NCI-H82 (cell line): ENCODE measurements at regions not wholly inside any gene's neighbourhood (a gene's known extent, or its start where the extent isn't known, plus 50 kb on each side); places are given as distances from the start of the nearest gene placed in this dataset.

Experiments
- DNase-seq: peaks from one replicate; lab custom pipeline; 2025; lab: John Stamatoyannopoulos, UW

GRCh38 chr14:104387022-104388010 lies 192.2 kb upstream of the C14orf180 start:
- no peak for DNase-seq

DNA sequence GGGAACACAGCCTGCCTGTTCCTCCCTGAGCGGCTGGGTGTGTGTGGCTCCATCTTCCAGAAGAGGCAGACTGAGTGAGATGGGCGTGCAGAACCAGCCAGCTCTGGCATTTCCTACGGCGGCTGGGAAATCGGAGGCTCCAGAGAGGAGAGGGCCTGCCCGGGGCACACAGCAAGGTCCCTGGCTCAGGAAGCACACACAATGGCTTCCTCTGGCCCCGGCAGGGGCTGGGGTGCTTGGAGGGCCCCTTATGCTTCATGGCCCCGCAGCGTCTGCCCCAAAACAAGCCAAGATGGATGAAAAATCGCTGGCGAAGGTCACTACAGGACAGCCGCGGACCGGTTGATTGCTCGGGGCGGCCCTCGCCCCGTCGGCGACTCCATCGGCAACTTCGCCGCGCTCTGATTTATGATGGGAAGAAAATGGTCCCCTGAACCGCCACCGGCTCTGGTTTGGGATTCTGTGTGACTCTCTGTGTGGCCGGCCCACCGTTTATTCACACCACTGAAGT lies 191.5 kb upstream of the C14orf180 start:
- no peak for DNase-seq

DNA sequence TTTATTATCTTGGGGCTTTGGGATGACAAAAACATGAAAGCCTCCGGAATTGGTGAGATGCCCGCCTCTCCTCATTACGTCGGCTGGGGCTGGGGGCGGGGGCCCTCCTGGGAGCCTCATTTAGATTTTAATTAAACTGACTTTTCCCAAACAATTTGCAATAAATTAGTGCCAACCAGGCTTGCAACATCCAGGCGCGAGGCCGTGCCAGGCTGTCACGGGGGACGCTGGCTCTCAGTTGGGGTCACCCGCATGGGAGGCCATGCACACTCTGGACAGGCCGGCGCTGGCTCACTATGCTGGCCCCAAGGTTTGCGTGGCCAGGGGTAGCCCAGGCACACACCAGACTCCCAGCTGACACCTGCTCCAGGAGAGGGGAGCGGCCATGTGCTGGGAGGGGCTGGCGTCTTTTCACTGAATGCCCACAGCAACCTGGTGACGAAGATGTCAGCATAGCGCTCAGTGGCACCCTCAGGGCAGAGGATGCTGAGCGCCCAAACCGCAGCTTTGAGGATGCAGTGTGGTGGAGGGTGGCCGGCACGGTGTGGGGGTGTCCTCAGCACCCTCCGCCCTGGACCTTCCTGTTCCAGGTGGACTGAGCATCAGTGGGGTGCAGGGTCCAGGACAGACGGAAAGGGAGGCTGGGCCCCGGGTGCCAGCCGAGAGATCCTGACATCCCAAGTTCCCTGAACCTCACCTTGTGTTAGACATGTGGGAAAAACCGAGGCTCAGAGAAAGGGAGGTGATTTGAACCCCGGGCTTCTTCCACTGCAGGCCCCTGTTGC lies 190.8 kb upstream of the C14orf180 start:
- DNase-seq: no peak

DNA sequence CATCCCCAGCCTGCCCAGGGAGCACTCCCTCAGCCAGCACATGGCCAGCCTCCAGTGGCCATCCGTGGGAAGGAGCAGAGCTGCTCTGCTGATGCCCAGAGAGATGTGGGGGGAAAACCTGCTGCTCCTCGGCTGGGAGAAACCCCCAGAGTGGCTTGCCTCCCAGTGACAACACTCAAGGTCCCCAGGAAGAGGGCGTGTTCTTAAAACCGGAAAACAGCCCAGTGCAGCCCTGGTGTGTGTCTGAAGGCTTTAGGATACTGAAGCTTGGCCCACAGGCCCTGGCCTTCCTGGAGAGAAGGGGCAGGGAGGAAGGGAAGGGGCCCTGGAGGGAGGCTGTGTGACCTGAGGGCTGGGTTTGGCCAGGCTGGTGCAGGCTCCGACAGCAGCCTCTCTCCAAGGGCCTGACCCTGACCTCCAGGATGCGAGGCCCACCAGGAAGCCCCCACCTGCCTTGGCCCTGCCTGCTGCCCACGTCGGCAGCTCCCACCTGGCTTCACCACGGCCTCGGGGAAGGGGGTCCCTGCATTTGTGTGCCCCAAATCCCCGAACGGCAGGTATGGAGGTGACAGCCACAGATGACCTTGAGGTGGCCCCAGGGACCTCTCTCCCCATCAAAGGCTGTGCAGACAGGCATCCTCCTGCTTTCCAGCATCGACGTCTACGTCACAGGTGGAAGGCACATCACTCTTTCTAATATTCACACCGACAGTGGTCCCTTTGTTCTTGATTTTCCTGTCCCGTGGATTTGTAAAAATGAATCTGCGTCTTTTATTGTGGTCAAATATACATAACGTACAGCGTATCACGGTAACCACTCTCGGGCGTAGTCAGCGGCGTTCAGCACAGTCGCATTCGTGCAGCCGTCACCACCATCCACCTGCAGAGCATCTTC lies 190.0 kb upstream of the C14orf180 start:
- no peak for DNase-seq

DNA sequence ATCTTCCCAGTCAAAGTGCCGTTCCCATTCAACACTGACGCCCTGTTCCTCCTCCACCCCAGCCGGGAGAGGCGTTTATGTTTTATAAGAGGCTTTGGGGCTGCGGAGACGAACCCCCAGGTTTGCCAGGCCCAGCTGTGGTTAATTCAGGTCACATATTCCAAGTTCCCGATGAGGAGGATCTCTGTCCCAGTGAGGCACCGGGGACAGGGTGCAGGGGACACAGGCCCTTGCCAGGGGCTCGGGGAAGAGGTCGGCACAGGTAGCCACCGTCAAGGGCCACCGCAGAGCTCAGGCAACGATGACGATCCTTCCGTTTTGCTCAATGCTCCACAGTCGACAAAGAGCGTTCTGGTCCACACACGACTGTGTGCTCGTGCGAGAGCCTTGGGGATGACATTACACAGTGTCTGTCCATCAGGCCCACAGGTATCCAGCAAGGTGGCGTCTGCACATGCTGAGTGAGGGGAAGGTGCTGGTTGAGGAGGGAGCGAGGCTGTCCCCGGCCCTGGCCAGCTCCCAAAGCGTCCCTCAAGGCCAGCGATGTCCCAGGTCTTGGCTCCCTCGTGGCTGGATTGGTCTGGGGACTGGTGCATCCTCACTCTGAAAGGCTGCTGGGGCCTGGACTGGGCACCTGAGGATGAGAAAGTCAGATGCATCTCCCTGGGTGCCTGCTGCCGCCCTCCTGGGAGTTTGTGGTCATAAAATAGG lies 189.2 kb upstream of the C14orf180 start:
- DNase-seq: no peak

- DNase-seq: peak; percentile 55
Measured at GRCh38 chr14:104390941-104391901, 188.3 kb upstream of the C14orf180 start.

DNA sequence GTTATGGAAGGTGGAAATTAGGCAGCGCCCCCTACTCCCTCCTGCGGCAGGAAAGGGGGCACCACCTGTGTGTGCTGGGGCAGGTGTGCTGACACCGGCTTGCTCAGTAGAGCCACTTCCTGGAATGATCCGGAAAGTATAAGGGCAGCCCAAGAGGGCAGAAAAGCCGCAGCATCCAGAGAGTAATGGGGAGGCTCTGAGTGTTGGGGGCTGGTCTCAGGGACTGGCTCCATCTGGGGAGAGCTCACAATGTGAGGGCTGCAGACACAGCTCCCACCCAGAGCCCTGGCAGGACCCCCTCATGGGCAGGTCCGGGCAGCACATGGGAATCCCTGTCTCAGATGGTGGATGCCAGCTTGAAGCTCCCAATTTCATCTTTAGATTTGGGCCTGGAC lies 187.6 kb upstream of the C14orf180 start:
- DNase-seq: no peak

DNA sequence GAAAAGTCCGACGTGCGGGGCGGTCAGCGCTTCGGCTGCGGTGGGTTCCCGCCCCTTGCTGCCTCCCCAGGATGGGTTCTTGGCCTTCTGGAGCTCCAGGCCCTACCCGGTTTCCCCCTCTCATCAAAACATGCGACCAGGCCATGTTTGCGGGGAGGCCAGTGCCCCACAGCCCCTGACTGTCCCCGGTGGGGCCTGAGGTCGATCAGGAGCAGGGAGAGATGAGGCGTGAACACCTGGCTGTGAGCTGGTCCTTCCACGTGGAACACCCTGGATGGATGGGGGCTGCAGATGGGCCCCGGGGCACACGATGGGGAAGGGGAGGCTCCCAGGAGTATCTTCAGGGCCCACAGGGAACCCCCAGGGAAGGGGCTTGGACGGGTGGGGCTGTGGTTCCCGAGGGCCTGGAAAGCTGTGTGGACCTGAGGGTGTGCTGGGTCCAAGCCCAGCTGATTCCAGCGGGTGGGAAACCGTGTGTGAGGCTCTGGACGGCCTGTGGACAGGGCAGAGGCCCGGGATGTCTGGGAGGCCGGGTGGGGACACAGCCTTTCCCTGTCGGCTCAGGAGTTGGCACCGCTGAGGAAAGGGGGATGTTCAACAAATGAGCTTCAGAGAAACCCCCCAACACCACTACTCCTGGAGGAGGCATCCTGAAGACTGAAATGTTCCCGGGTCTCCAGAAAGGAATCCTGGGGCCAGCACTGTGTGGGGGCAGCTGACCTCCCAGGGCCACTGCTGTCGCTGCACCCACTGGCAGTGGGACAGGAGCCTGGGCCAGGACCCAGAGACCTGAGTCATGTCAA lies 187.0 kb upstream of the C14orf180 start:
- DNase-seq: no peak

DNA sequence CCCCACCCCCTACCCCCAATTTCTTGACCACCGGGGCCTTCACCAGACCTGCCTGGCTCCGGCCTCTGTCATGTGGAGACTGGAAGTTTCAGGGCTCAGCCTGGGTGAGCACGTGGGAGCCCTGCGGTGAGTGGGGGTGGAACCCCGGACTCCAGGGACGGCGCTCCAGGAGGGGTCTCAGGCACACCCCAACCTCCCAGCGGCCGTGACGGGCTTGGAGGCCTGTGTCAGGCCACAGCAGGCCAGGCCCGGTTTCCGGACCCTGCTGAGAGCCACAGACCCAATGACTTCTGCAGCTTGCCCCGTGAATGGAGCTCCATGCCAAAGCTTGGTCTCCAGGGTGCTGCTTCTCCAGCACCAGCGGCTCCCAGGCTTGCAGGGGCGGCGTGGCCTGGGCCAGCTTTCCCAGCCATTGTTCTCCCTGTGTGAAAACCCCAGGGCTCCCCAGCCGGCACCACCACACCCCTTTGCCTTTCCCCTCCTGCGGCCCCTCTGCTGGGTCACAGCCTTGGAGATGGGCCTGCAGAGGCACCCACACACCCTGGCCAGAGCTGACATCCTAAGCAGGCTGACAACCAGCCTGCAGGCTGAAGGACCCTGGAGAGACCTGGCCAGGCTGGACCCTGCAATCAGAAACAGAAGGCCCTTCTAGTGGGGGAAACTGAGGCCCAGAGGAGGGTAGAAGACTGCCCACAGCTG lies 186.2 kb upstream of the C14orf180 start:
- DNase-seq: no peak

DNA sequence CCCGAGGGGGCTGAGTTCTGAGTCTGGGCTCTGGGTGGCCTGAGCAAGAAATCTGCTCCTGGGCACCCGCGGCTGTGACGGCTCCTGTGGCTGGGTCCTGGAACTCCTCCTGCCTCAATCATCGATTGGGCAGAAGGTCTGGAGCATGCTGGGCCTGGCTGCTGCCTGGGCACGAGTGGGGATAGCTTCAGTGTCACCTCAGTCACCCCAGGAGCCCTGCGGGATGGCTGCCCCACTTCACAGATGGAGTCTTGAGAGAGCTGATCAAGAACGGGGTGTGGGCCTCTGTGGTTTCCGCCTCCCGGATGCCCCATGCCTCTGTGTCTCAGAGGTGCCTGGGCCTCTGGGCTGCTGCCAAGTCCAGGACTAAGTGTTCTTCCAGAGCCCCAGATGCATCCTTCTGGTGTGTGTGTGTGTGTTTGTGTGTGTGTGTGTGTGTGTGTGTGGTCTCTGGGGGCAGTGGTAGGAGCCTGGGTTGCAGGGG lies 185.6 kb upstream of the C14orf180 start:
- DNase-seq: no peak

- DNase-seq: no peak
Measured at GRCh38 chr14:104394409-104394851, 185.1 kb upstream of the C14orf180 start.

- no peak for DNase-seq
Measured at GRCh38 chr14:104395276-104395675, 184.3 kb upstream of the C14orf180 start.

GRCh38 chr14:104395941-104396681 lies 183.5 kb upstream of the C14orf180 start:
- no peak for DNase-seq

DNA sequence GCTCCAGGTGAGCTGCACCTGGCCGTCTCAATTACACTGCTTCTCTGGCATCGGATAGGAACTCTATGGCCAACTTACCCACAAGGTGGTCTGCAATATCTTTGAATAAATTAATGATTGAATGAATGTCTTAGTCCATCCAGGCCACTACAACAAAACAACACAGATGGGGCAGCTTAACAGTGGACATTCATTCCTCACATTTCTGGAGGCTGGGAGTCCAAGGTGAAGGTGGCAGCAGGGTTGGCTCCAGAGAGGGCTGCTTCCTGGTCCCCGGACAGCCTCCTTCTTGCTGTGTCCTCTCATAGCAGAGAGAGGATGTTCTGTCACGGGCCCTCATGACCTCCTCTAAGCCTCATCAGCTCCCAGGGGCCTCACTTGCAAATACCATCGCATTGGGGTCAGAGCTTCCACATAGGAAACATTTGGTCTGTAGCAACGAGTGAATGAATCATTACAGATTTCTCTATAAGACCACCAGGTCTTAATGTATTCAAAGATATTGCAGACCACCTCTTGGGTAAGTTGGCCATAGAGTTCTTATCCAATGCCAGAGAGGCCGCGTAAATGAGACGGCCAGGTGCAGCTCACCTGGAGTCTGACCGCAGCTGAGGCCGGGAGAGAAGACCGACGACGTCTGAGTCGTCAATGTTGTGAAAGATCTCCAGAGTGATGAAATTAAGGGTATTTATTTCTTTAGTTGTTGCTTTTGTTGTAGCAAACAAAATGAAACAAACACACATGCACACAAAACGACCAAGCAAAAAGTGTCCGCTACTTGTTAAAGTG lies 182.7 kb upstream of the C14orf180 start:
- DNase-seq: no peak

GRCh38 chr14:104397956-104398355 lies 181.6 kb upstream of the C14orf180 start:
- no peak for DNase-seq

DNA sequence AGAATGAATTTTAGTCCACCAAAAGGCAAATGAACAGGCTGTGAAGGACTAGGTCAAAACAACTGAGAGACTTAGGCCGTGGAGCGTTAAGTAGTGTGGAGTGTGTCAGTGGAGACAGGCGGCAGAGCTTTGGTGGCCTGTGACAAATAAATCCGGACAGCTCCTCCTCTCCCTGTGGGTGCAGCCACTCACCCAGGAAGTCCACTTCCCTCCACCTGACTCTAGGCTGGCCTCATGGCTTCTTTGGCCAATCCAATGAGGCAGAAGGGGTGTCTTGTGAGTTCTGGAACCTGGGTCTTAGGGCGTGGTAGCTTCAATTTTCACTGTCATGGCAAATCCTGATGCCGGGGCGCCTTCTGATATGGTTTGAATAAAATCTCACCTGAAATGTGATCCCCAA lies 180.9 kb upstream of the C14orf180 start:
- no peak for DNase-seq
